Caki2 (cell line): ENCODE measurements at regions not wholly inside any gene's neighbourhood (a gene's known extent, or its start where the extent isn't known, plus 50 kb on each side); places are given as distances from the start of the nearest gene placed in this dataset.

Experiments
- DNase-seq: peaks from one replicate; pipeline ENCODE4 v3.0.0-alpha.2; 2015; ENCODE audit warnings: low read depth
- in situ Hi-C: cut with HindIII; loops from 2 replicates; pipeline ENCODE4 v1.10.0; 2016; ENCODE audit warnings: low sequenced_read_pairs, low pct_unique_long_range_greater_than_20kb, mixed read lengths

DNA sequence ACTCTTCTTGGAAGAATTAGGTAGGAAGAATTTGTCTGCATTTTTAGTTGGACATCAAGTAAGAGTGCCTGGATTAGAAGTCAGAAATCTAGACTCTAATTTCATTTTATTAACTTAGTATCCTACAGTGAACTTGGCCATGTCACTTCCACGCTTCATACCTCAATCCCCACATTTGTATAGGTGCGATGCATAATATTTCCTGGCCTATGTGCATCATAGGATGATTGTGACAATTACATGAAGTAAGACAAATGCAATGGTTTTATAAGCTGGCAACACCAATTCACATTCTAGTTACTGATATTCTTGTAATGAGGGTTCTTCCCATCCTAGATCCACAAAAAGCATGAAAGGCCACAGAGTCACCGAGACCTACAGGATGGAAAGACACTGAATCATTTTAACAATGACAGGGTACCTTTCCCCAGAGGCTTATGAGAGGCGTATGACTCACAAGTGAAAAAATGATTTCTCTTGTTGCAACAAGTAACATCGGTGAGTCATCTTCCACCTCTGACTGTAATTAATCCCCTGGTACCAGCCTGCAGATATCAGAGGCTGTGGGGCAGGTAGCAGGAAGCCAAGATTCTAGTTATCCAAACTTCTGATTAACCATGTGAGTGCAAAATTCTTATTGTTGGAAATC, 56.0 kb upstream of the OR5AK2 start:
- DNase-seq = peak; percentile 79
- in situ Hi-C loops = no loop called here

GRCh38 chr11:56923116-56923515, 65.6 kb upstream of the OR5AK2 start:
- no peak for DNase-seq
- in situ Hi-C loops = no loop called here

DNA sequence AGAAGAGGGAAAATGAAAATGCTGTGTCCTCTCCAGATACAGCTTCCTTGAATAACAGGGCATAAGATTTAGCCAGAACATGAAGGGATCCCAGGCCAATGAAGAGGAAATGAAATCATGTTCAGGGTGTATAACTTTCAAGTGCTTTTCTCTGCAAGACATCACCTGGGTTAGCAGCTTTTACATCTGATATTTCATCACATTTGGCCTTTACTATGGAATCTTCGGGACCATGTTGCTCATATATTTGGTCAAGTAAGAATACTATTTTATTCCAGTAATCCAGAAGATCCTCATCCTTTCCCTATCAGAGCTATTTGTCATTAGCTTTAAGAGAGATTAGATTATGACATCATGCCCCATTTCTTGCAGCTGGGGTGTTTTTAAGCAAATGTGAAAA, 66.3 kb upstream of the OR5AK2 start:
- in situ Hi-C loops = no loop called here
- DNase-seq = no peak

- DNase-seq = no peak
Observed at GRCh38 chr11:56917708-56918400, 70.9 kb upstream of the OR5AK2 start.

GRCh38 chr11:56916587-56916986, 72.1 kb upstream of the OR5AK2 start:
- no peak for DNase-seq
- in situ Hi-C loops = no loop called here

More at GRCh38 chr11:56917708-56918400, 70.9 kb upstream of the OR5AK2 start:
- in situ Hi-C loops = no loop called here

DNA sequence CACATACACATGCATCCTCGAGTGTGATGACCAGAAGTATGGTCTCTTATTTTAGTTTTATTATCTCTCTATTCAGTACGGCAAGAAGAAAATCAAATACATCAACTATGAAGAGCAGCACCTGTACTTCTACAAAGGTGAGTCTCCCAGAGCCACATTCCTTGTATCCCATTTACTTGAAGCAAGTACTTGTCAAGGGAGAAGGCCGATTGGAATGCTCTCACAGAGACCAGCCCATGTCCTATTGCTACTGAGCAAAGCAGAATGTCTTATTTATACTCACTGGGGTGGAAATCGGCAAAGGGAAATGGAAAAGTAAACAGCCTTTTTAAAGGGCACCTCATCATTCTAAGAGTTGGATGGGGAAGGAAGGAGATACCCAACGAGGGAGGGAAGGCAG, 72.6 kb upstream of the OR5AK2 start:
- in situ Hi-C loops = no loop called here
- DNase-seq = no peak

DNA sequence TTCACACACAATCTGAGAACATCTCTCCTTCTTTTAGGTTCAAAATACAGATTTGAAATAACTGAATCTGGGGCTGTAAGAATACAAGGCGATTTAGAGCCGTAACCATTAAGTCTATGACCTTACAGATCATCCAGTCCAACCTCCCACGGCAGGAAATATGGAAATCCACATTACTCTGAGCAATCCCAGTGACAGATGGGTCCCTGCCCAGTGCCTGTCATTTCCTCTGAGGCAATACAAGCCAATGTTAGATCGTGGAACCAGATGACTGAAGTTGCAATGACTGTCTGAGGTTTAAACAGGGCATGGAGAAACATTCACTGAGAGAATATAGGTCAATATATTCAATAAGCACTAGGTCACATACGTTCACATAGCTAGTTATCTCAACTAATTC, 77.4 kb upstream of the OR5AK2 start:
- no peak for DNase-seq
- in situ Hi-C loops = no loop called here

DNA sequence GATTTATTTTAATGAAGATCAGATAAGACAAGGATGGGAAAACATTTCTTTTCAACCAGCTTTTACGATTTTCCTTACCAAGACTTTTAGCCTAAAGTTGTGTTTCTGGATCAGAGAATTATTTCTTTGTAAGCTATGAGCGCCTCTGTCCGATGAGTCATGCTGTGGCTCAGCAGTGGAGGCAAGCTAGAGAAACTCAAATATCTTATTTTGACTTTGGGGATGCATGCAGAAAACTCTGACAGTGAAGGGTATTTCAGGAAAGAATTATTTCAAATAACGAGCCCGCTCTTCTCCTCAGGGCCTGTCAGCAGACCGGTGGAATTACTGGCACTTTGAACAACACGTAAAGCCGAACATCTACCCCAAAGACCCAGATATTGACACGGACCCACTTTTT, 77.9 kb upstream of the OR5AK2 start:
- DNase-seq = no peak
- in situ Hi-C loops = no loop called here

DNA sequence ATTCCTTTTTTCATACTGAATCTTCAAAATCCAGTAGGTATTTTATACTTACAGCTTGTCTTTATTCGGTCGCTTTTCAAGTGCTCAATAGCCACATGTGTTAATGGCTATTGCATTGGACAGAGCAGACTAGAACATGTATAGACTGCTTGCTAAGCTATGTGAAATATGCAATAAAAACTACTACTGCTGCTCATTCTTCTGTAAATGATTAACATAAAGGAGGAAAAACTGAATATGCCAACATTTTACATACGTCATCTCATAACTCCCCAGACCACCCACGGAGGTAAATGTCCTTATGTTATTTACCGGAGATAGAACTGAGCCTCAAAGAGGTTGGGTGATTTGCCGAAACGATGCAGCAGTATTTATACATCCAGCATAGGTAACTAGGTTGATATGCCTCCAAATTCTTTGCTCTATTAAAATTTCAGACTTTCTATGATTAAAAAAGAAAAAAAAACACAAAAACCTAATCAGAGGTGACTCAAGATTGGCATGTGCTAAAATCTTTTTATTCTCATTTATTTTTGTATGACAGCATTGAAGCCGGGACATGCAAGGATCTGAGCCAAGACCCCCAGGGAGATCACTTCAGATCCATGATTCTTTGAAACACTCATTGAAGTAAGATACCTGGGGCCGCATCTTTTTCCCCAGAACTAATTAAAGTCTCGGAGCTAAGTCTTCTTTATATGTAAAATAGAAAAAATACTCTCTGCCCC, 78.5 kb upstream of the OR5AK2 start:
- DNase-seq = no peak
- in situ Hi-C loops = no loop called here

DNA sequence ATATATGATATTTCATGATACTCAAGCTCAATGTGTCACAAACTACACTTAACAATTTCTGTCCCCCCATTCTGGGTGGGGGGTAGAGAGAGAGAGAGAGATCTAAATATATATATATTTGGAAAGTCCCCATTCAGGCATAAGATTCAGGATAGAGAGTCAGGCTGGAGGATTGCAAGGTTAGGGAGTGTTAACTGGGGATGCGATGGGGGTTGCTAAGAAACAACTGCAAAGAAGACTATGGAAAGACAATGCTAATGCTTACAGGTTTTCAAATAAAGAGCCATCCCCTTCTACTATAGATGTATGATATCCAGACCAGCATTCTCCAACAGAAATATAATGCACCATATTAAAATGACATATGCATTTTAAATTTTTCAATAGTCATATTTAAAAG, 79.2 kb upstream of the OR5AK2 start:
- in situ Hi-C loops = no loop called here

DNA sequence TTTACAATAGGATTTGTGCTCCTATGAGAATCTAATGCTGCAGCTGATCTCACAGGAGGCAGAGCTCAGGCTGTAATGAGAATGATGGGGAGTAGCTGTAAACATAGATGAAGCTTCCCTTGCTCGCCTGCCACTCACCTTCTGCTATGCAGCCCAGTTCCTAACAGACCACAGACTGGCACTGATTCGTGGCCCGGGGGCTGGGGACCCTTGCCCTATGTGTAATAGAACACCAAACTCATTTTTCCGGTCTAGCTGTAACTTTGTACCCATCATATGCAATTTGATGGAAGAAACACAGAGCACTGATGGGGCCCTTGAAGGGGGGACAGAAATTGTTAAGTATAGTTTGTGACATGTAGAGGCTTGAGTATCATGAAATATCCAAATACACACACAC, 79.6 kb upstream of the OR5AK2 start:
- in situ Hi-C loops = no loop called here
- DNase-seq = no peak

More for the DNA sequence above, 79.2 kb upstream of the OR5AK2 start:
- DNase-seq = no peak

DNA sequence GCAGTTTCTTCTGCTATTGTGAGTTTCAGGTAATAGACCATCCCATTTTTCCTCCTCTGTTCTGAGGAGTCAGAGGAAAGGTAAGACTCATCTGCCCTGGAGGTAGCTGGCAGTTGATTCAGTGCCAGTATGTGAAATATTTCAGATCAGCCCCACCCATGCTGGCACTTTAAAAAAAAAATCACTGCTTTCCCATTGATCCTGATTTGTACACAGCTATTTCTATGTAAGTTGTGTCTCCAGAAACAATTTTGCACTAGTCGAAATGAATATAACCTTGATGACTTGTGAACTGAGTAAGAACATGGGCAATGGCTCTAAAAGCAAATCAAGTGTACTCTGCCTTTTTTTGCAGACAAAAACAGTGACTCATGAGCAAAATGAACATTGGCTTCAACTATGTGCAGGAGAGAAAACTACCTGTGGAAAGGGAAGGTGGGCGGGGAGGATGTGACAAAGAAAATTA, 82.0 kb upstream of the OR5AK2 start:
- in situ Hi-C loops = no loop called here
- DNase-seq = peak; percentile 1

DNA sequence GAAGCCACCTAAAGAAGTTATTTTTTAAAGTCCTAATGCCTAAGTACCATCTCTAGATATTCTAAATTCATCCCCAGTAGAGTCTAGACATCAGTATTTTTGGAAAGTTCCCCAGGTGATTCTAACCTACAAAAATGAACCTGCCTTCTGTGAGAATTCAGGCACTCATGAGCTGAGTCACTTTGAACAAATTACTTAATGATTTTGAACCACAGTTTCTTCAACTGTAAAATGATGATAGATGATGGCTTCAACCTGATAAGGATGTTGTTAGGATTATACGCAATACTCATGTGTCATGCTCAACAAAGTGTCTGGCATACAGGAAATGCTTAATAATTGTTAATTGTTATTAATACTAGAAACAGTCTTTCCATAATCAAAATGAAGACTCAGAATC, 82.8 kb upstream of the OR5AK2 start:
- no peak for DNase-seq
- in situ Hi-C loops = no loop called here

DNA sequence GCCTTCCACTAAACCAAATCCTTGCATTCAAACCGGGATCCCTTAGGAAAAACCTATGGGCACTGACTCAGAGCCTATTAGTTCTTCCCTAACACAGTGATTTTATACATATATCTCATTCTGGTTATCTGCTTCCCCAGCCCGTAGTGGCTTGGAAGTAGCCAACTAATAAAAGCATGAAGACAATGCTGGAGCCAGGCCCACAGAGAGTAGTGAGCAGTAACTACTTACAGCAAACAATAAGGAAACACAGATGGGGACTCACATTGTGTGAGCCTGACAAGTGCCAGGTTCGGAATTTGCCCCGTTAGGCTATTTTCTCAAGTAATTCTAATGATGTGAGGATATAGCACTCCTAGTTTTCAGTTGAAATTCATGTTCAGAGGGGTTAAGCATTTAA, 83.3 kb upstream of the OR5AK2 start:
- in situ Hi-C loops = no loop called here

DNA sequence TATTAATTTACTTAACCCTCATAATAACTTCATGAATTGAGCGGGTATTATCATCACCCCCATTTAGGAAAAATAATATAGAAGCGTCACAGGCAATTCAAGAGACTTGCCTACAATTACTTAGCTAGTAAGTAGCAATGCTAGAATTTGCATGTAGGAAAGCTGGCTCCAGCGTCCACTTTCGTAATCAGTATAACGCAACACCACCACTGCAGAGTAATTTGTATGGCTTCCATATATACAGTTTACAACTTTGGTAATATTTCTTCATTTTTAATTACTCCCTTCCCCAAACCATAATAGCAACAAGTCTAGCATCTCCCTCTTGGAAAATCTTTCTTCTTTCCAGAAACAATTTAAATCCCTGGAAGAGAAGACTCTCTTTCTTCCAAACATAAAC, 89.9 kb upstream of the OR5AK2 start:
- in situ Hi-C loops = no loop called here
- DNase-seq = no peak

More for the DNA sequence above, 83.3 kb upstream of the OR5AK2 start:
- DNase-seq = no peak

GRCh38 chr11:56890584-56891305, 98.0 kb upstream of the OR5AK2 start:
- in situ Hi-C loops = no loop called here
- DNase-seq = no peak

GRCh38 chr11:56889986-56890385, 98.7 kb upstream of the OR5AK2 start:
- no peak for DNase-seq
- in situ Hi-C loops = no loop called here

GRCh38 chr11:56887940-56888339, 100.8 kb upstream of the OR5AK2 start:
- in situ Hi-C loops = no loop called here
- no peak for DNase-seq

DNA sequence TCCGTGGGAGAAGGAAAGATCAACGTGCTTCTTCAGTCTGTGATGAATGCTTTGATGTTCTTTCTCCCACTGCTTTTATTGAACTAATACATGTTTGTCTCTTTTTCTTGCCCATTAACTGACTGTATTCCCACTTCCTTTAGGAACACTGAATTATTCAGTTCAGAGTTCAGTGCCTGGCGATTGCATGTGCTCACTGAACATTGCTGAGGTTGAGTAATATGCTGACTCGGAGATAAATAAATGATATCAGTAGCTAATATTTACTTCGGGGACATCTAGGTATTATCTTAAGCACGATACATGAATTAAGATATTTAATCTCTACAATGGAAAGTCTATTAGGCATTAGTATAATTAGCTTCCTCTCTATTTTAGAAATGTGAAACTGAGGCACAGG, 102.3 kb upstream of the OR5AK2 start:
- DNase-seq = no peak
- in situ Hi-C loops = no loop called here
